Esophagus muscularis mucosa (tissue), 4 donors: ENCODE measurements at regions not wholly inside any gene's neighbourhood (a gene's known extent, or its start where the extent isn't known, plus 50 kb on each side); places are given as distances from the start of the nearest gene placed in this dataset.
"Not testable (repeated sequence)": the region's sequence is repeated elsewhere in the genome, so short reads cannot be mapped to it uniquely, and the experiment has no call there.

ENCODE experiments used
- CTCF ChIP-seq, 3 experiments: fragments of 200-600 bp in 2 of 3; fragments of 450-650 bp in 1 of 3; sonication (generic) in 2 of 3; IDR thresholded peaks; one replicate each; pipeline ENCODE4 v1.5.1; 2017 to 2019; ENCODE audit warnings: antibody characterized with exemption in 3 of 3, mild to moderate bottlenecking in 2 of 3, moderate library complexity in 1 of 3
- EP300 ChIP-seq: sonication (generic); formaldehyde crosslinking; IDR thresholded peaks from one replicate; pipeline ENCODE4 v1.6.1; 2017; ENCODE audit warnings: antibody characterized with exemption
- POLR2A ChIP-seq: fragments of 450-650 bp; IDR thresholded peaks from one replicate; pipeline ENCODE4 v1.6.1; 2017; ENCODE audit warnings: antibody characterized with exemption, moderate library complexity, mild to moderate bottlenecking, low read depth
- POLR2AphosphoS5 ChIP-seq, 2 donors: sonication (generic); formaldehyde crosslinking; IDR thresholded peaks; one replicate each; pipeline ENCODE4 v1.6.1; 2017; ENCODE audit warnings: antibody characterized with exemption in 2 of 2

- TF ChIP-seq CTCF (IDR thresholded peaks at IDR 0.05); POLR2AphosphoS5 (IDR thresholded peaks at IDR 0.05); POLR2A; EP300: not testable (repeated sequence)
Observed at GRCh38 chr7:63111511-63111910, 887.1 kb upstream of the ZNF722 start.
